Glutamatergic neuron (in vitro differentiated cells): ENCODE measurements at regions not wholly inside any gene's neighbourhood (a gene's known extent, or its start where the extent isn't known, plus 50 kb on each side); places are given as distances from the start of the nearest gene placed in this dataset.

Experiments used
- DNase-seq: peaks from one replicate; pipeline ENCODE4 v3.0.0; 2022
- H3K27ac Mint-ChIP-seq: one replicate; pipeline ENCODE4 v1.8.0; 2020; ENCODE audit warnings: mild to moderate bottlenecking, mixed read lengths, inconsistent platforms; ENCODE audit not compliant: unreplicated experiment
- H3K27me3 Mint-ChIP-seq: one replicate; pipeline ENCODE4 v1.8.0; 2020; ENCODE audit warnings: mild to moderate bottlenecking, moderate library complexity, mixed read lengths, inconsistent platforms; ENCODE audit not compliant: unreplicated experiment
- H3K36me3 Mint-ChIP-seq: one replicate; pipeline ENCODE4 v1.8.0; 2020; ENCODE audit warnings: mild to moderate bottlenecking, mixed read lengths, inconsistent platforms; ENCODE audit not compliant: unreplicated experiment
- H3K4me1 Mint-ChIP-seq: one replicate; pipeline ENCODE4 v1.8.0; 2020; ENCODE audit warnings: mild to moderate bottlenecking, low read depth, mixed read lengths, inconsistent platforms; ENCODE audit not compliant: unreplicated experiment
- H3K4me3 Mint-ChIP-seq: one replicate; pipeline ENCODE4 v1.8.0; 2020; ENCODE audit warnings: mild to moderate bottlenecking, mixed read lengths, inconsistent platforms; ENCODE audit not compliant: unreplicated experiment
- H3K9me3 Mint-ChIP-seq: one replicate; pipeline ENCODE4 v1.8.0; 2020; ENCODE audit warnings: mild to moderate bottlenecking, moderate library complexity, mixed read lengths, inconsistent platforms; ENCODE audit not compliant: unreplicated experiment
- TF ChIP-seq, protein P1 (sequence below): fragments of 200-600 bp; sonication (generic); IDR thresholded peaks from one replicate; pipeline ENCODE4 v1.5.0; 2021; ENCODE audit not compliant: partially characterized antibody, unreplicated experiment

DNA sequence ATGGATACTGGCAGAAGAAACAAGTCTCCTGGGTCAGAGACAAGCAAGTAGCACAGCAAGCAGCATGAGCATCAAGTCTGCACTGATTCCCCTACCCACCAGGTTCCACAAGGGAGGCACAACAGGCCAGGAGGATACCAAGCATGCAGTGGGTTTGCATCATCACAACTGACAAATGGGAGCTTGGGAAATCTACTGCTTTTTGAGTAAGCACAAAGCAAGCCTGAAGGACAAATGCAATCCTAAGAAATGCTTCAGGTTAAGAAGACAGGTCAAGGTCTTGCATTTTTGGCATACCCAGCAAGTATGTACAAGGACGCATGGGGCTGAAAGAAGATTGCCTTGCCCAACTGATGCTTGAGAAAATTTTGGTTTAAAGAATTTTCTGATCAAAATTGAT is 279.6 kb downstream of the PDGFC start:
- Mint-ChIP-seq H3K4me3 (no peak overlapping the region), H3K4me1 (no peaks in the 10 kb centered on the region), H3K9me3 (no peaks in the 10 kb centered on the region), H3K27ac (no peak overlapping the region), H3K36me3 (no peaks in the 10 kb centered on the region), H3K27me3 (no peaks in the 10 kb centered on the region)
- no peak for DNase-seq
- TF ChIP-seq, protein P1, sequence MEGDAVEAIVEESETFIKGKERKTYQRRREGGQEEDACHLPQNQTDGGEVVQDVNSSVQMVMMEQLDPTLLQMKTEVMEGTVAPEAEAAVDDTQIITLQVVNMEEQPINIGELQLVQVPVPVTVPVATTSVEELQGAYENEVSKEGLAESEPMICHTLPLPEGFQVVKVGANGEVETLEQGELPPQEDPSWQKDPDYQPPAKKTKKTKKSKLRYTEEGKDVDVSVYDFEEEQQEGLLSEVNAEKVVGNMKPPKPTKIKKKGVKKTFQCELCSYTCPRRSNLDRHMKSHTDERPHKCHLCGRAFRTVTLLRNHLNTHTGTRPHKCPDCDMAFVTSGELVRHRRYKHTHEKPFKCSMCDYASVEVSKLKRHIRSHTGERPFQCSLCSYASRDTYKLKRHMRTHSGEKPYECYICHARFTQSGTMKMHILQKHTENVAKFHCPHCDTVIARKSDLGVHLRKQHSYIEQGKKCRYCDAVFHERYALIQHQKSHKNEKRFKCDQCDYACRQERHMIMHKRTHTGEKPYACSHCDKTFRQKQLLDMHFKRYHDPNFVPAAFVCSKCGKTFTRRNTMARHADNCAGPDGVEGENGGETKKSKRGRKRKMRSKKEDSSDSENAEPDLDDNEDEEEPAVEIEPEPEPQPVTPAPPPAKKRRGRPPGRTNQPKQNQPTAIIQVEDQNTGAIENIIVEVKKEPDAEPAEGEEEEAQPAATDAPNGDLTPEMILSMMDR, result no peak

DNA sequence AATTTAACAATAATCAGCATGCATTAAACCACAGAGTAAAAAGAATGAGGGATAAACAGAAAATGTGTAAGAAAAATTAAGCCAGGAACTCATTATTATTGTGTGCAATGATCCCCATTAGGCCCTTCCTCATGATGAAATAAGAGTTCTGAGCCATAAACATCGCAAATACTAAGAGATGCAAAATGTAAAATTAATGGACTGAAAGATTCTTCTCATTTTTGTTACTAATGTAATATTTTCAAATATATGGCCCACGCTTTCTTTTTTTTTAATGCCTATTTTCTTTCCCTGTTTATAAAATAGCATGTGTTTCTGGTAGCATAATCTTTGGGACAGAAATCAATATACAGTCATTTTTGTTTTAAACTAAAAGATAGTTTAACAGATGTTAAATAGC is 281.0 kb downstream of the PDGFC start:
- Mint-ChIP-seq H3K4me1 (no peaks in the 10 kb centered on the region), H3K27me3 (no peaks in the 10 kb centered on the region), H3K36me3 (no peaks in the 10 kb centered on the region), H3K9me3 (no peaks in the 10 kb centered on the region), H3K4me3 (no peak overlapping the region), H3K27ac (no peak overlapping the region)
- DNase-seq, result no peak
- TF ChIP-seq, protein P1, result no peak

DNA sequence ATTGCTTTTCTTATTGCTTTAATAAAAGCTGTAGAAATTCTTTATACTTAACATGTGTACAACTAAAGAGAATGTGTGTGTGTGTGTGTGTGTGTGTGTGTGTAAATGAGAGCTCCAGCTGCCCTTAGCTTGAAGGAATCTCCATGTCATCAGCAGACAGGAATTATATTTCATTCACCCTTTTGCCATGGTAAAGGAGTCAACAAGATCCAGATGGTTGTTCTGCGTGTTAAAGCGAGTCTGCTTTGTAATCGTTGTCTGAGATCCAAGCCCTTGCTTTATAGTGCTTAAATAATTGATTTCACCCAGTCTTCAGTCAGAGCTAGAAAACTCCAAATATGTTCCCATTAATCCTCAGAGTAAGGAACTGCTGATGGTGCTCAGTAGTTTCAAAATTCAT is 285.5 kb downstream of the PDGFC start:
- Mint-ChIP-seq H3K27me3 (peaks cover 2% of the 10 kb centered on the region), H3K9me3 (no peaks in the 10 kb centered on the region), H3K36me3 (no peaks in the 10 kb centered on the region), H3K27ac (no peak overlapping the region), H3K4me1 (no peaks in the 10 kb centered on the region), H3K4me3 (no peak overlapping the region)
- no peak for DNase-seq
- TF ChIP-seq, protein P1, result no peak

DNA sequence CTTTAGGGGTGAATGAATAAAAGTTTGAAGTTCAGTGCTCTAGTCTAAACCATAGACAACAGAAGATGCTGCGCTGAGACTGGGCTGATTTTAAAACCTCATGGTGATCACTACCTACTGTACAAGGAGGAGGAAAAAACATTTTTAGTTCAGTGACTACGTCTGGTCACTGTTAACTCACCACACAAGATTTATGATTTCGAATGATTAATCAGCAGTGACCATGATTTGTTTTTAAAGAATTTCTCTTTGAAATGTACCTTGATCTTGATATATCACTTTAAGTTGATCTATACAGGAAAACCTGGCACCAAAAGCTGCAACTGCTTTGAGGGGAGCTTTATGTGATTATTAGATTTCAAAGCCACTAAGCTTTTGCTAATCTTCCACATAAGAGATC is 286.3 kb downstream of the PDGFC start:
- H3K36me3 Mint-ChIP-seq, result no peaks in the 10 kb centered on the region
- H3K4me1 Mint-ChIP-seq, result no peaks in the 10 kb centered on the region
- TF ChIP-seq, protein P1, result no peak
- no peak overlapping the region for H3K4me3 Mint-ChIP-seq
- no peak for DNase-seq
- no peaks in the 10 kb centered on the region for H3K9me3 Mint-ChIP-seq
- H3K27ac Mint-ChIP-seq, result no peak overlapping the region
- H3K27me3 Mint-ChIP-seq, result peaks cover 2% of the 10 kb centered on the region

DNA sequence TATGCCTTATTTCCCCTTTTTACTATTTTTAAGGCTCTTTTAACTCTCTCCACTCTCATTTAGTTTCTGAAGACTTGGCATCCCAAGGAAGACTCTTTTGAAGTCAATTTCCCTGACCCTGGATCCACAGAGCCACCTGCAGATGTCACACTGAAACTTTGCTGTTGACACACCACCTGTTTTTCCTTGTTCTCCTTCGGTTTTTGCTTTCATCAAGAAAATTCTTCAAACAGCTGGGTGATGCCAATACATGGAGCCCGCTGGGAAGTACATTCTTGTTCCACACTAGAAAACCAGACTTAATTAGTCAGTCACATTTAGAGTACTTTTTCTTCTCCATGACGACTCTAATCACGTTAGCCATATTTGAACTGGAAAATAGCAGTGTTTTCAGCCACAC is 293.9 kb downstream of the PDGFC start:
- no peak overlapping the region for H3K4me3 Mint-ChIP-seq
- no peak overlapping the region for H3K27ac Mint-ChIP-seq
- no peaks in the 10 kb centered on the region for H3K36me3 Mint-ChIP-seq
- TF ChIP-seq, protein P1, result no peak
- no peak for DNase-seq
- H3K27me3 Mint-ChIP-seq, result peaks cover 2% of the 10 kb centered on the region
- H3K9me3 Mint-ChIP-seq, result no peaks in the 10 kb centered on the region
- peaks cover 4% of the 10 kb centered on the region for H3K4me1 Mint-ChIP-seq
